Activated naive CD8-positive, alpha-beta T cell treated with anti-CD3 and anti-CD28 coated beads, Interleukin-2, amount 10 ng/mL, durations not matched to agents 7 days and 5 days (primary cell): ENCODE measurements at regions not wholly inside any gene's neighbourhood (a gene's known extent, or its start where the extent isn't known, plus 50 kb on each side); places are given as distances from the start of the nearest gene placed in this dataset.

Experiments
- ATAC-seq: fragments of 150-1000 bp; cut with Tn5 transposase; one replicate; pipeline ENCODE4 v1.10.0; 2021; ENCODE audit warnings: low read depth, moderate library complexity
- POLR2A ChIA-PET: fragments of 350-600 bp; sonication (Branson Sonifier 250); formaldehyde crosslinking; loops from one replicate; lab custom pipeline; 2021; ENCODE audit warnings: antibody characterized with exemption; lab: Charles Lee
- DNase-seq: peaks from one replicate; pipeline ENCODE4 v3.0.0; 2021
- H3K27ac Mint-ChIP-seq: one replicate; pipeline ENCODE4 v1.8.0; 2022; ENCODE audit warnings: mild to moderate bottlenecking, mixed read lengths
- H3K27me3 Mint-ChIP-seq: one replicate; pipeline ENCODE4 v1.8.0; 2022; ENCODE audit warnings: mild to moderate bottlenecking, moderate library complexity, mixed read lengths
- H3K36me3 Mint-ChIP-seq: one replicate; pipeline ENCODE4 v1.8.0; 2021; ENCODE audit warnings: mild to moderate bottlenecking, mixed read lengths
- H3K4me1 Mint-ChIP-seq: one replicate; pipeline ENCODE4 v1.8.0; 2021; ENCODE audit warnings: mixed read lengths
- H3K4me3 Mint-ChIP-seq: one replicate; pipeline ENCODE4 v1.8.0; 2022; ENCODE audit warnings: mild to moderate bottlenecking, moderate library complexity, mixed read lengths
- H3K9me3 Mint-ChIP-seq: one replicate; pipeline ENCODE4 v1.8.0; 2021; ENCODE audit warnings: mixed read lengths

DNA sequence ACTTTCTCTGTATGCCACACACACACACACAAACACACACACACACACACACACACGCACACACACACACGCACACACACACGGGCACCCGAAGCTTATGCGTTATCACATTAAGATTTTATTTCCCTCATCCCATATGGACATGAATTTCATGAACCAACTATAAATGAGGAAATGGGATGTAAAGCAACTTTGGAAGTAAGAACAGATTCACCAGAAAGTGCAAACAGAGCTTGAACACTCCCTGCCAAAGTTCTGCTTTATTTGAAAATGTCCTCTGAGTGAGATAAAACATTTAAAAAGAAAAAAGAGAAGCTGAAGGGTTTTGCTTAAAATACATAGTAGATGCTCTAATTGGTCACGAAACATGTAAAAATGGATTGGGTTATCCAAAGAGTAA is 90.4 kb upstream of the OTX2 start:
- Mint-ChIP-seq H3K27me3 (peaks cover 15% of the 10 kb centered on the region), H3K4me1 (no peaks in the 10 kb centered on the region), H3K36me3 (no peaks in the 10 kb centered on the region), H3K9me3 (peaks cover under 1% of the 10 kb centered on the region), H3K4me3 (no peak overlapping the region), H3K27ac (no peak overlapping the region)
- ATAC-seq = no peak
- no peak for DNase-seq
- POLR2A ChIA-PET = no interaction called here

DNA sequence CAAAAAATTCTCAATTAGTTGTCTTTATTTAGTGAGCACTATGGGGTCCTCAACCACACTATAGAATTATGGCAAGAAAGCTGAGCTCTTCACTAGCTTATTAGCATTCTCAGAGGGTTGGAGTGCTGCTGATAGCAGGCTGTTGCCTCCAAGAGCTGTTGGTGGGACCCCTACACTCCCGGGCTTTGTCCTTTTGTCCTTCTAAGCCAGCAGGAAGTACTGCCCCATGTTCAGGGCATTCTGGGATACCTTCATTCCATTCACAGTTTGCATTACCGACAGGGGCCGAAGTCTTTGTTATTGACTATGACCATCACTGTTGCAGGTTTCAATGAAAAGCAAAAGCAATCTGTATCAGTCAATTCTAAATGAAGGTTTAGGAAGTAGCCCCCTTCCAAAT is 89.5 kb upstream of the OTX2 start:
- Mint-ChIP-seq H3K9me3 (no peaks in the 10 kb centered on the region), H3K4me3 (no peak overlapping the region), H3K27me3 (peaks cover 17% of the 10 kb centered on the region), H3K4me1 (no peaks in the 10 kb centered on the region), H3K36me3 (no peaks in the 10 kb centered on the region), H3K27ac (no peak overlapping the region)
- DNase-seq (no peak), ATAC-seq (no peak)
- POLR2A ChIA-PET = no interaction called here

- no peak for DNase-seq
- no peak overlapping the region for H3K27ac Mint-ChIP-seq
- no peak for ATAC-seq
- peaks cover 19% of the 10 kb centered on the region for H3K27me3 Mint-ChIP-seq
- no peaks in the 10 kb centered on the region for H3K9me3 Mint-ChIP-seq
- no peaks in the 10 kb centered on the region for H3K36me3 Mint-ChIP-seq
- H3K4me1 Mint-ChIP-seq = no peaks in the 10 kb centered on the region
- POLR2A ChIA-PET = no interaction called here
- H3K4me3 Mint-ChIP-seq = no peak overlapping the region
Observed at GRCh38 chr14:56896922-56897321, 86.6 kb upstream of the OTX2 start.

DNA sequence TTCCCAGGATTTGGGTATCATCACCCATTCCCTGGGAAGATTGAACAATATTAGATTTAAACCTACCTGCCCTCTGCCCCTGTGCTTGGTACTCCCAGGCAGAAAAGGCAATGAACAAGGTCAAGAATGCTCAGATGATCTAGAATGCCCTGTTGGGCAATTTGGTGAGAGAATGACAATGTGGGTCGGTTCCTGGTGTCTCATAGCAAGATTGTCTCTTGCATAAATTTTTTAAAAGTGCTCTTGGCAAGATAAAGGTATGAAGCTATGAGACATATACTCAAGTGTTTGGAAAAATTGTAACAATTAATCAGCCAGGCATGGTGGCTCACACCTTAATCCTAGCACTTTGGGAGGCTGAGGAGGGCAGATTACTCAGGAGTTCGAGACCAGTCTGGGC is 86.0 kb upstream of the OTX2 start:
- Mint-ChIP-seq H3K4me1 (no peaks in the 10 kb centered on the region), H3K27me3 (peaks cover 23% of the 10 kb centered on the region), H3K9me3 (no peaks in the 10 kb centered on the region), H3K4me3 (no peak overlapping the region), H3K36me3 (no peaks in the 10 kb centered on the region), H3K27ac (no peak overlapping the region)
- ATAC-seq (no peak), DNase-seq (no peak)
- POLR2A ChIA-PET = interaction anchor here (0.6 kb wide), 1 partner anchor 1021 kb away, joined by 3 read pairs; no protein-coding TSS in a partner anchor

DNA sequence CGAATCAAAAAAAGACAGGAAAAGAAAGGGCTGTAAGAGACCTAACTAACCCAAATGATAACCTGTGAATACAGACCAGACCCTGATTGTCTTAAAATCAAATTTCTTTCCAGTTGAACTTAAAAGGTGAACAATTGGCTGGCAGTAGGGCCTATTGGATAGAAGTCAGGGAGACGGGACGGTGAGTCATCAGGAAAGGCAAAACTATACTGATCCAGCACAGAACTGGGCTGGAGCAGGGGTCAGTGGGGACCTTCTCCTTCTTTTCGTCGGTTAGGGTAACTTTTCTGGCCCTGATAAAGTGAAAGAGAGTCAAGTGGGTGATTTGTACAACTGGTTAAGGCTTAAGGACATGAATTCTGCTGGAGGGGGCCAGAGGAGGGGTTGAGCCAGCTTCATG is 84.9 kb upstream of the OTX2 start:
- Mint-ChIP-seq H3K4me3 (no peak overlapping the region), H3K4me1 (no peaks in the 10 kb centered on the region), H3K9me3 (no peaks in the 10 kb centered on the region), H3K36me3 (no peaks in the 10 kb centered on the region), H3K27me3 (peaks cover 23% of the 10 kb centered on the region), H3K27ac (no peak overlapping the region)
- DNase-seq = no peak
- no peak for ATAC-seq
- POLR2A ChIA-PET = no interaction called here

DNA sequence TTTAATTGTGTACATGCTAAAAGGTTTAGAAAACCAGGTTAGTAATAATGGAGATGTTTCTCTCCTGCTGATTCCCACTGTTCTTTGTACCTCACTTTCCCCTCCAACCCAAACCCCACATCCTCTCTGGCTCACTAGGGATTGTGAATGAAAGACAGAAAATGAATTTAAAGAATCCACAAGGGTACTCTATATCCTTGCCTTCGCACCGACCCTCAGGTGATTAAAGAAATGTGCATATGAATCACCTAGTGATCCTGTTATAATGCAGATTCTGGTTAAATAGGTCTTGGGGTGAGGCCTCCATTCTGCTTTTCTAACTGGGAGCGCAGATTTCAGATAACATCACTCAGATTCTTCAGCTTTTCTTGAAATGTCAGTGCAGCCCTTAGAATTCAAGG is 84.3 kb upstream of the OTX2 start:
- no peak for ATAC-seq
- H3K9me3 Mint-ChIP-seq = no peaks in the 10 kb centered on the region
- POLR2A ChIA-PET = no interaction called here
- no peak overlapping the region for H3K4me3 Mint-ChIP-seq
- no peaks in the 10 kb centered on the region for H3K36me3 Mint-ChIP-seq
- DNase-seq = no peak
- peaks cover 23% of the 10 kb centered on the region for H3K27me3 Mint-ChIP-seq
- no peak overlapping the region for H3K27ac Mint-ChIP-seq
- H3K4me1 Mint-ChIP-seq = no peaks in the 10 kb centered on the region

GRCh38 chr14:56892959-56893358 is 82.7 kb upstream of the OTX2 start:
- Mint-ChIP-seq H3K4me3 (no peak overlapping the region), H3K27me3 (peaks cover 31% of the 10 kb centered on the region), H3K4me1 (no peaks in the 10 kb centered on the region), H3K27ac (no peak overlapping the region), H3K9me3 (no peaks in the 10 kb centered on the region), H3K36me3 (no peaks in the 10 kb centered on the region)
- no peak for DNase-seq
- ATAC-seq = no peak
- POLR2A ChIA-PET = no interaction called here

- Mint-ChIP-seq H3K27ac (no peak overlapping the region), H3K27me3 (peaks cover 31% of the 10 kb centered on the region)
- no peak for DNase-seq
Observed at GRCh38 chr14:56891226-56891625, 80.9 kb upstream of the OTX2 start.

GRCh38 chr14:56889705-56890104 is 79.4 kb upstream of the OTX2 start:
- Mint-ChIP-seq H3K27ac (no peak overlapping the region), H3K36me3 (no peaks in the 10 kb centered on the region), H3K4me1 (no peaks in the 10 kb centered on the region), H3K27me3 (peaks cover 27% of the 10 kb centered on the region), H3K4me3 (no peak overlapping the region), H3K9me3 (no peaks in the 10 kb centered on the region)
- POLR2A ChIA-PET = no interaction called here
- DNase-seq = no peak
- no peak for ATAC-seq

More at GRCh38 chr14:56891226-56891625, 80.9 kb upstream of the OTX2 start:
- H3K4me3 Mint-ChIP-seq = no peak overlapping the region
- H3K4me1 Mint-ChIP-seq = no peaks in the 10 kb centered on the region
- ATAC-seq = no peak
- H3K9me3 Mint-ChIP-seq = no peaks in the 10 kb centered on the region
- POLR2A ChIA-PET = no interaction called here
- no peaks in the 10 kb centered on the region for H3K36me3 Mint-ChIP-seq

DNA sequence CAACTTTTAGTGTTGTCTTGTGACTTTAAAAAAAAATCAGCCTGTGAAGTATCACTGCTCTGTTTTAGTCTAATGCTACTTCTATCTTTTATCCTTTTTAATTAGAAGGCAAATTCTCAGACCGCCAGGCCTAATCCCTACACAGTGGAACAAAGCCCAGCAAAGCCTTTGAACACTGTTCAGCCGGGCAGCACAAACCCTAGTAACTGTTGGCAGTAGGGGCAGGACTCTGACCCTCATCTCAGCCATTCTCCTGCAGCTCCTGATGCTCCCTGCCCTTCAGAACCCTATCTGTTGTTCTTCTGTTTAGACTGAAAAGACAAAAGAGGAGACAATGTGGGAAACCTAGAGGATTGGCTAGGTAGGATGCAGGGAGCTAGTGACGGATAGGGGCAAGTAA is 78.0 kb upstream of the OTX2 start:
- no peaks in the 10 kb centered on the region for H3K4me1 Mint-ChIP-seq
- no peaks in the 10 kb centered on the region for H3K36me3 Mint-ChIP-seq
- no peak overlapping the region for H3K27ac Mint-ChIP-seq
- no peak for ATAC-seq
- H3K9me3 Mint-ChIP-seq = no peaks in the 10 kb centered on the region
- peaks cover 26% of the 10 kb centered on the region for H3K27me3 Mint-ChIP-seq
- no peak for DNase-seq
- POLR2A ChIA-PET = no interaction called here
- no peak overlapping the region for H3K4me3 Mint-ChIP-seq

- H3K27me3 Mint-ChIP-seq = peaks cover 21% of the 10 kb centered on the region
- no peaks in the 10 kb centered on the region for H3K4me1 Mint-ChIP-seq
- no peaks in the 10 kb centered on the region for H3K9me3 Mint-ChIP-seq
- H3K36me3 Mint-ChIP-seq = no peaks in the 10 kb centered on the region
- DNase-seq (no peak), ATAC-seq (no peak)
- POLR2A ChIA-PET = no interaction called here
- no peak overlapping the region for H3K4me3 Mint-ChIP-seq
- H3K27ac Mint-ChIP-seq = no peak overlapping the region
Observed at GRCh38 chr14:56887216-56887615, 76.9 kb upstream of the OTX2 start.

GRCh38 chr14:56886471-56887062 is 76.3 kb upstream of the OTX2 start:
- H3K4me1 Mint-ChIP-seq = no peaks in the 10 kb centered on the region
- ATAC-seq (no peak), DNase-seq (no peak)
- no peaks in the 10 kb centered on the region for H3K36me3 Mint-ChIP-seq
- no peak overlapping the region for H3K4me3 Mint-ChIP-seq
- peaks cover 16% of the 10 kb centered on the region for H3K27me3 Mint-ChIP-seq
- no peak overlapping the region for H3K27ac Mint-ChIP-seq
- POLR2A ChIA-PET = no interaction called here
- H3K9me3 Mint-ChIP-seq = no peaks in the 10 kb centered on the region

DNA sequence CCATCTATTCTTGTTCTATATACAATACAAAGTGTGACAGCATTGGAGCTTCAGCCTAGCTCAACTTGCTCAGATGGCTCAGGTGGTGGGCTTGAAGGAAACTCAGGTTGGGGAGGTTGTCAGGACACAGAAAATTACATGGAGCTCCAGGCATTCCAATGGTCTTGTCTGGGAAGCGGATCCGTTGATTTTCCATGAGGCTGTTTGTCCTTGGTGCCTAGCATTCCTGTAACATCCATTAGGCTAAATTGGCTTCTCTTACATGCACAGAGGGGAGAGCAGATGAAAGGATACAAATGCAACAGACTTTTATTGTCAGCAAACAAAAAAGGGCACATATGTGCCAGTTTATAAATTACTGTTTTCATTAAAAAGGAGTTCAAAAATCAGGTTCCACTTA is 75.5 kb upstream of the OTX2 start:
- DNase-seq (no peak), ATAC-seq (no peak)
- Mint-ChIP-seq H3K36me3 (no peaks in the 10 kb centered on the region), H3K27ac (no peak overlapping the region), H3K9me3 (no peaks in the 10 kb centered on the region), H3K4me1 (no peaks in the 10 kb centered on the region), H3K4me3 (no peak overlapping the region), H3K27me3 (peaks cover 15% of the 10 kb centered on the region)
- POLR2A ChIA-PET = no interaction called here

DNA sequence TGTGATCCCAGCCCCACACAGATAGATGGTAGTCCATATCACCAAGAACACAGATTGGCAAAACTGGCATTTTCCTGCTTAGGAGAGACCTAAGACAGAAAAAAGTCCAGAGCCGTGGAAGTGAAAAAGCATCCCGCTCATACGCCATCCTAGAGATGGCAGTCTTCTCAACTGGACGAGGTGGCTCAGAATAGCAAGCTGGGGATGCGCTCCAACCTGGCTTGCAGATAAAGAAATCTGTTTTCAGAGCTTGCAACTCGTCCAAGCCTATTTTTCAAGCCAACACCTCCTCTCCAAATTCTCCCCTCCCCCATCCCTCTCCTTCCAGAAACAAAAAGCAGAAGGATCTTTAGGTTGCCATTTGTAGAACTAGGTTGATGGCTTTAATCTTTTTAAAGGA is 74.3 kb upstream of the OTX2 start:
- POLR2A ChIA-PET = no interaction called here
- Mint-ChIP-seq H3K36me3 (no peaks in the 10 kb centered on the region), H3K9me3 (no peaks in the 10 kb centered on the region), H3K4me1 (no peaks in the 10 kb centered on the region), H3K4me3 (no peak overlapping the region), H3K27ac (no peak overlapping the region), H3K27me3 (peaks cover 15% of the 10 kb centered on the region)
- no peak for DNase-seq
- ATAC-seq = no peak

DNA sequence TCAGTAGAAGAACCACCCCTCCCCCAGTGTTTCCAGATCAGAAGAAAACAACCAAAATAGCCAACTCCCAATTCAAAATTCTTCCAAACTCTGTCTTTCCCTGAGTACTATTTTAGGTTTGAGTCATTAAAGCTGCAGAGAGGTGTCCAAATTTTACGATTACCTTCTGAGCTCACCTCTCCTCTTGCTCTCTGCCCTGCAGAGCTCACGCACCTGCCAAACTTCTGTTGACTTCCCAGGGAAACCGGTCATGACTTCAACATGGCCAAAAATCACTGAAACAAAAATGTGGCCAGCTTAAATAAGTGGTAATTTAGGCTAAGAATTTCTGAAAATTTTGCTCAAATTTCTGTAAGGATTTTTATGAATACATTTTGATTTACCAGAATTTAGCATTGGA is 70.9 kb upstream of the OTX2 start:
- no peaks in the 10 kb centered on the region for H3K9me3 Mint-ChIP-seq
- POLR2A ChIA-PET = no interaction called here
- DNase-seq (no peak), ATAC-seq (no peak)
- no peaks in the 10 kb centered on the region for H3K4me1 Mint-ChIP-seq
- H3K27me3 Mint-ChIP-seq = peaks cover 1% of the 10 kb centered on the region
- H3K4me3 Mint-ChIP-seq = no peak overlapping the region
- H3K27ac Mint-ChIP-seq = no peak overlapping the region
- no peaks in the 10 kb centered on the region for H3K36me3 Mint-ChIP-seq
